Stimulated activated CD8-positive, alpha-beta memory T cell treated with anti-CD3 and anti-CD28 coated beads, Interleukin-7, amount 100 ng/mL, for 48 hours (primary cell): ENCODE measurements at regions not wholly inside any gene's neighbourhood (a gene's known extent, or its start where the extent isn't known, plus 50 kb on each side); places are given as distances from the start of the nearest gene placed in this dataset.

Experiments
- DNase-seq, 2 donors: peaks; one replicate each; pipeline ENCODE4 v3.0.0-alpha.2; 2020; ENCODE audit warnings: low read depth in 1 of 2; ENCODE audit errors: extremely low read depth in 1 of 2

GRCh38 chr4:159723341-159724048 is 620.6 kb downstream of the RAPGEF2 start:
- DNase-seq, result no peak

GRCh38 chr4:159725571-159725970 is 622.7 kb downstream of the RAPGEF2 start:
- no peak for DNase-seq

- no peak for DNase-seq
Observed at GRCh38 chr4:159735281-159736207, 632.7 kb downstream of the RAPGEF2 start.

GRCh38 chr4:159736411-159736810 is 633.5 kb downstream of the RAPGEF2 start:
- DNase-seq, result no peak

GRCh38 chr4:159743971-159744370 is 641.1 kb downstream of the RAPGEF2 start:
- DNase-seq, result no peak

- DNase-seq, result no peak
Observed at GRCh38 chr4:159747983-159748382, 645.1 kb downstream of the RAPGEF2 start.

GRCh38 chr4:159748834-159749444 is 646.1 kb downstream of the RAPGEF2 start:
- DNase-seq, result no peak

- DNase-seq, result no peak
Observed at GRCh38 chr4:159757499-159757898, 654.6 kb downstream of the RAPGEF2 start.

- DNase-seq, result no peak
Observed at GRCh38 chr4:159758061-159758460, 655.2 kb downstream of the RAPGEF2 start.

GRCh38 chr4:159762672-159763071 is 659.8 kb downstream of the RAPGEF2 start:
- DNase-seq, result no peak

GRCh38 chr4:159764343-159764952 is 661.6 kb downstream of the RAPGEF2 start:
- DNase-seq, result no peak

- DNase-seq, result no peak
Observed at GRCh38 chr4:159765382-159765781, 662.5 kb downstream of the RAPGEF2 start.

GRCh38 chr4:159766241-159766640 is 663.4 kb downstream of the RAPGEF2 start:
- DNase-seq, result no peak

- DNase-seq, result no peak
Observed at GRCh38 chr4:159767406-159767805, 664.5 kb downstream of the RAPGEF2 start.

- DNase-seq, result no peak
Observed at GRCh38 chr4:159768016-159768415, 665.1 kb downstream of the RAPGEF2 start.

- no peak for DNase-seq
Observed at GRCh38 chr4:159770401-159770800, 667.5 kb downstream of the RAPGEF2 start.

- no peak for DNase-seq
Observed at GRCh38 chr4:159770969-159771368, 668.1 kb downstream of the RAPGEF2 start.

GRCh38 chr4:159776961-159777360 is 674.1 kb downstream of the RAPGEF2 start:
- DNase-seq, result no peak

- no peak for DNase-seq
Observed at GRCh38 chr4:159777689-159778088, 674.8 kb downstream of the RAPGEF2 start.

- no peak for DNase-seq
Observed at GRCh38 chr4:159778298-159778697, 675.4 kb downstream of the RAPGEF2 start.

- no peak for DNase-seq
Observed at GRCh38 chr4:159779716-159780115, 676.8 kb downstream of the RAPGEF2 start.
